ENCODE measurements at regions not wholly inside any gene's neighbourhood (a gene's known extent, or its start where the extent isn't known, plus 50 kb on each side); places are given as distances from the start of the nearest gene placed in this dataset.

GRCh38 chr9:31848505-31849285 lies 535.7 kb upstream of the ACO1 start (continued):
- TF ChIP-seq ZHX2 (IDR thresholded peaks at IDR 0.05; ENCODE audit: low read depth) (no peak), ZHX2 (CRISPR knock-in tag; IDR thresholded peaks at IDR 0.05; ENCODE audit: borderline replicate concordance) (peak; percentile 81; the same call in 1 of the 2 replicates), ZSCAN29 (CRISPR knock-in tag; conservative IDR thresholded peaks at IDR 0.05) (no peak), ZBTB1 (CRISPR knock-in tag; IDR thresholded peaks at IDR 0.05; ENCODE audit: borderline replicate concordance) (no peak), RARG (CRISPR knock-in tag; IDR thresholded peaks at IDR 0.05; ENCODE audit: low read depth) (0 out of 2 replicates have a peak, but pooled peaks have one; percentile 12), ZNF503 (CRISPR knock-in tag; IDR thresholded peaks at IDR 0.05) (0 out of 2 replicates have a peak, but pooled peaks have one; percentile 29), SP1 (IDR thresholded peaks at IDR 0.05) (no peak), SP1 (CRISPR knock-in tag; IDR thresholded peaks at IDR 0.05) (no peak), MBNL3 (CRISPR knock-in tag; conservative IDR thresholded peaks at IDR 0.05) (no peak), ZNF878 (CRISPR knock-in tag; IDR thresholded peaks at IDR 0.05) (no peak), SRSF1 (optimal IDR thresholded peaks at IDR 0.05; ENCODE audit: low read depth, low read length) (no peak), NR0B2 (CRISPR knock-in tag; IDR thresholded peaks at IDR 0.05) (peak; percentile 41; the same call in 1 of the 2 replicates), HNF4A (CRISPR knock-in tag; IDR thresholded peaks at IDR 0.05) (no peak; the same call in 1 of the 2 replicates), YY1 (IDR thresholded peaks at IDR 0.05; ENCODE audit: insufficient read depth, insufficient replicate concordance, low read depth, low read length) (peak; percentile 48), ZNF83 (CRISPR knock-in tag; IDR thresholded peaks at IDR 0.05; ENCODE audit: borderline replicate concordance) (no peak), ZNF749 (CRISPR knock-in tag; IDR thresholded peaks at IDR 0.05; ENCODE audit: borderline replicate concordance) (no peak), TRIM22 (IDR thresholded peaks at IDR 0.05) (no peak)
